ENCODE measurements at regions not wholly inside any gene's neighbourhood (a gene's known extent, or its start where the extent isn't known, plus 50 kb on each side); places are given as distances from the start of the nearest gene placed in this dataset.

DNA sequence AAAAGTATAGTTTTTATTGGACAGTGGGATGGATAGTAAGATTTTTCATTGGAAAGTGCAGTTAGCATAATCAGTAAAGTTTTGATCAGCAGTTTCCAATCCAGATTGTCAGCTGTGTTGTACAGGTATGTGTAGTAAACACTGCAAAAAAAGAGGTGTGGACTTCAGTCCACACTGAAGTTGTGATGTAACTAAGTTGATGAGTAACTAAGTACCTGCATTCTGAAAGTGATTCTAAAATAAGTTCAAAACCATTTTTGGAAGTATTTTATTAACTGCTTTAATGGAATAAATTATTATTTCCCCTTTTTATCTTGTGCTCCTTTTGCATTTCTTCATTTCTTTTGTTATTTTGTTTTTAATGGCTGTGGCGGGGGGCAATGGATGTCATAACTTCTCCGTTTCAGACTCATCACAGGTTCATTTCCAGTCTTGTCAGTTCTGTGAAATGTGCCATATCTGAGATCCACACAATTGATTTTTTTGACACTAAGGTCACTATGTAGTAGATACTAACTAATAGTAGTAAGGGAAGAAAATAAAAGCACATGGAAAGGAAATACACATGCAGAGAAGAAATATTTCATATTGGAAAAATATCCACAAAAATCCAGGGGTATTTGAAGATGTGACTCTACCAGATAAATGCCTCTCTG, 247.5 kb downstream of the GABRG1 start:
- Histone ChIP-seq H3K79me1 (ENCODE audit: low read depth in 1 of 2, low read length in 2 of 2) (no peaks in the 10 kb centered on the region), H4K5ac (ENCODE audit: low read depth, low read length) (no peak overlapping the region), H3K56ac (ENCODE audit: extremely low read depth, insufficient read depth, low read length) (no peak overlapping the region), H3K27ac (ENCODE audit: insufficient read depth, low read length) (no peak overlapping the region), H3K9me1 (ENCODE audit: insufficient read depth, low read length) (no peaks in the 10 kb centered on the region), H2BK20ac (ENCODE audit: low read depth, low read length) (no peak overlapping the region), H2AFZ (replicated peaks; ENCODE audit: low read length, poor library complexity) (no peak overlapping the region), H3K27me3 (ENCODE audit: control insufficient read depth, insufficient read depth, low read length) (no peaks in the 10 kb centered on the region), H2BK5ac (ENCODE audit: low read depth, low read length, poor library complexity, severe bottlenecking) (no peak overlapping the region), H3K9me3 (ENCODE audit: control insufficient read depth, insufficient read depth, low read length) (0 out of 2 replicates have a peak, but pooled peaks cover 2% of the 10 kb centered on the region), H3K4me3 (ENCODE audit: insufficient read depth, low read depth, low read length) (no peak overlapping the region), H3K23ac (ENCODE audit: low read depth, low read length) (no peak overlapping the region), H3K4me2 (ENCODE audit: low read depth, low read length) (no peak overlapping the region), H3K14ac (replicated peaks; ENCODE audit: low read depth, low read length) (no peak overlapping the region), H2AK9ac (replicated peaks; ENCODE audit: low read depth, low read length, poor library complexity) (no peak overlapping the region), H3K18ac (ENCODE audit: low read depth, low read length) (no peak overlapping the region), H4K91ac (ENCODE audit: insufficient read depth, low read depth, low read length) (no peak overlapping the region), H2BK120ac (ENCODE audit: low read depth, low read length) (no peak overlapping the region), H2AK5ac (ENCODE audit: low read depth, low read length) (no peak overlapping the region), H2BK15ac (ENCODE audit: low read depth, low read length) (no peak overlapping the region), H3K4ac (ENCODE audit: low read depth, low read length) (no peak overlapping the region), H4K8ac (ENCODE audit: low read depth in 2 of 2, low read length in 2 of 2) (no peak overlapping the region), H3K9ac (ENCODE audit: low read depth, low read length) (no peak overlapping the region), H4K20me1 (ENCODE audit: insufficient read depth, low read length) (no peaks in the 10 kb centered on the region), H3K4me1 (ENCODE audit: control insufficient read depth, insufficient read depth, low read length) (no peaks in the 10 kb centered on the region), H3K36me3 (ENCODE audit: control insufficient read depth, insufficient read depth, low read length) (no peaks in the 10 kb centered on the region)
- ChIA-PET CTCF (no interaction called here), POLR2A (ENCODE audit: unreplicated experiment) (no interaction called here)
- in situ Hi-C loops (cut with MboI; ENCODE audit: low sequenced_read_pairs) = no loop called here
- no peak for ATAC-seq (ENCODE audit: low read depth)
- DNase-seq = no peak
- no peak for TF ChIP-seq SMC3 (IDR thresholded peaks at IDR 0.05; ENCODE audit: low read depth, low read length)
- TF ChIP-seq, protein P1, sequence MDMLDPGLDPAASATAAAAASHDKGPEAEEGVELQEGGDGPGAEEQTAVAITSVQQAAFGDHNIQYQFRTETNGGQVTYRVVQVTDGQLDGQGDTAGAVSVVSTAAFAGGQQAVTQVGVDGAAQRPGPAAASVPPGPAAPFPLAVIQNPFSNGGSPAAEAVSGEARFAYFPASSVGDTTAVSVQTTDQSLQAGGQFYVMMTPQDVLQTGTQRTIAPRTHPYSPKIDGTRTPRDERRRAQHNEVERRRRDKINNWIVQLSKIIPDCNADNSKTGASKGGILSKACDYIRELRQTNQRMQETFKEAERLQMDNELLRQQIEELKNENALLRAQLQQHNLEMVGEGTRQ (IDR thresholded peaks at IDR 0.05; ENCODE audit: low read depth, low read length) = no peak
- TF ChIP-seq NFE2L2 (IDR thresholded peaks at IDR 0.05; ENCODE audit: low read depth, low read length) = no peak
- no peak for TF ChIP-seq MAZ (IDR thresholded peaks at IDR 0.05; ENCODE audit: borderline replicate concordance, low read depth, low read length)
- no peak for TF ChIP-seq RFX5 (IDR thresholded peaks at IDR 0.05; ENCODE audit: low read depth, low read length)
- no peak for TF ChIP-seq MXI1 (IDR thresholded peaks at IDR 0.05; ENCODE audit: borderline replicate concordance, low read depth, low read length)
- no peak for TF ChIP-seq FOS (IDR thresholded peaks at IDR 0.05; ENCODE audit: low read depth, low read length)
- no peak for TF ChIP-seq MAFK (IDR thresholded peaks at IDR 0.05; ENCODE audit: low read depth, low read length)
- BruUV-seq (replicated peaks) = no TSS peak
- intact Hi-C loops (cut with micrococcal nuclease) = no loop called here
- WGBS, 2 experiments (ENCODE audit: extremely low coverage in 2 of 2, insufficient read length in 1 of 2) = no CpG with 5 or more reads among the region's 2 CpGs
- dilution Hi-C loops (cut with HindIII; ENCODE audit: low sequenced_read_pairs, unreplicated experiment) = no loop called here

All from IMR-90 (cell line).